AG04449 (cell line): ENCODE measurements at regions not wholly inside any gene's neighbourhood (a gene's known extent, or its start where the extent isn't known, plus 50 kb on each side); places are given as distances from the start of the nearest gene placed in this dataset.

Source experiments
- CTCF ChIA-PET: fragments of 350-600 bp; formaldehyde crosslinking; extraction: SDS; loops from one replicate; lab custom pipeline; 2021; ENCODE audit warnings: antibody characterized with exemption; lab: Yijun Ruan, JAX
- POLR2A ChIA-PET: fragments of 400-600, 350-600 bp; formaldehyde crosslinking; extraction: SDS; loops from one replicate; lab custom pipeline; 2020; ENCODE audit warnings: antibody characterized with exemption, inconsistent platforms; lab: Yijun Ruan, JAX
- DNase-seq: peaks from one replicate; pipeline ENCODE4 v3.0.0-alpha.2; 2010; ENCODE audit warnings: low read depth, low spot score
- H3K4me3 ChIP-seq: 2 replicates; pipeline ENCODE4 v1.5.1; 2011; ENCODE audit warnings: low read depth, mild to moderate bottlenecking, control low read depth, low read length
- CTCF ChIP-seq: IDR thresholded peaks from one replicate; pipeline ENCODE4 v1.5.1; 2011; ENCODE audit warnings: mild to moderate bottlenecking, moderate library complexity, low read length, control low read depth, inconsistent platforms; ENCODE audit not compliant: insufficient read depth; ENCODE audit errors: missing control alignments

GRCh38 chr2:59985923-59986322 is 567.5 kb downstream of the BCL11A start:
- ChIA-PET CTCF (no interaction called here), POLR2A (no interaction called here)
- DNase-seq = no peak
- no peak for TF ChIP-seq CTCF
- no peak overlapping the region for H3K4me3 ChIP-seq

GRCh38 chr2:59974051-59974766 is 579.2 kb downstream of the BCL11A start:
- H3K4me3 ChIP-seq = no peak overlapping the region
- CTCF ChIA-PET = no interaction called here
- no peak for TF ChIP-seq CTCF
- no peak for DNase-seq
- POLR2A ChIA-PET = no interaction called here

- DNase-seq = no peak
- ChIA-PET POLR2A (no interaction called here), CTCF (no interaction called here)
- no peak for TF ChIP-seq CTCF
- H3K4me3 ChIP-seq = no peak overlapping the region
Measured at GRCh38 chr2:59969161-59969560, 584.3 kb downstream of the BCL11A start.

GRCh38 chr2:59968441-59968840 is 585.0 kb downstream of the BCL11A start:
- POLR2A ChIA-PET = no interaction called here
- DNase-seq = no peak

GRCh38 chr2:59967691-59968090 is 585.8 kb downstream of the BCL11A start:
- no peak for DNase-seq
- no peak for TF ChIP-seq CTCF
- no peak overlapping the region for H3K4me3 ChIP-seq
- POLR2A ChIA-PET = no interaction called here
- CTCF ChIA-PET = no interaction called here

More at GRCh38 chr2:59968441-59968840, 585.0 kb downstream of the BCL11A start:
- CTCF ChIA-PET = no interaction called here
- H3K4me3 ChIP-seq = no peak overlapping the region
- no peak for TF ChIP-seq CTCF

- ChIA-PET POLR2A (no interaction called here), CTCF (no interaction called here)
- no peak overlapping the region for H3K4me3 ChIP-seq
- TF ChIP-seq CTCF = no peak
- DNase-seq = no peak
Measured at GRCh38 chr2:59963157-59963556, 590.3 kb downstream of the BCL11A start.
